Memory B cell (primary cell): ENCODE measurements at regions not wholly inside any gene's neighbourhood (a gene's known extent, or its start where the extent isn't known, plus 50 kb on each side); places are given as distances from the start of the nearest gene placed in this dataset.

Experiments used
- ATAC-seq: fragments of 150-1000 bp; cut with Tn5 transposase; 2 replicates; pipeline ENCODE4 v1.10.0; 2021; ENCODE audit warnings: low read depth, mild to moderate bottlenecking, moderate library complexity
- DNase-seq, 2 donors: peaks; one replicate each; pipeline ENCODE4 v3.0.0; 2022; ENCODE audit warnings: low spot score in 2 of 2
- H3K27ac Mint-ChIP-seq: one replicate; pipeline ENCODE4 v1.8.0; 2022; ENCODE audit warnings: mild to moderate bottlenecking, moderate library complexity, mixed read lengths
- H3K27me3 Mint-ChIP-seq: one replicate; pipeline ENCODE4 v1.8.0; 2022; ENCODE audit warnings: mixed read lengths
- H3K36me3 Mint-ChIP-seq: one replicate; pipeline ENCODE4 v1.8.0; 2022; ENCODE audit warnings: mild to moderate bottlenecking, mixed read lengths
- H3K4me1 Mint-ChIP-seq: one replicate; pipeline ENCODE4 v1.8.0; 2022; ENCODE audit warnings: mixed read lengths
- H3K4me3 Mint-ChIP-seq: one replicate; pipeline ENCODE4 v1.8.0; 2022; ENCODE audit warnings: mild to moderate bottlenecking, moderate library complexity, mixed read lengths
- H3K9me3 Mint-ChIP-seq: one replicate; pipeline ENCODE4 v1.8.0; 2022; ENCODE audit warnings: mixed read lengths

DNA sequence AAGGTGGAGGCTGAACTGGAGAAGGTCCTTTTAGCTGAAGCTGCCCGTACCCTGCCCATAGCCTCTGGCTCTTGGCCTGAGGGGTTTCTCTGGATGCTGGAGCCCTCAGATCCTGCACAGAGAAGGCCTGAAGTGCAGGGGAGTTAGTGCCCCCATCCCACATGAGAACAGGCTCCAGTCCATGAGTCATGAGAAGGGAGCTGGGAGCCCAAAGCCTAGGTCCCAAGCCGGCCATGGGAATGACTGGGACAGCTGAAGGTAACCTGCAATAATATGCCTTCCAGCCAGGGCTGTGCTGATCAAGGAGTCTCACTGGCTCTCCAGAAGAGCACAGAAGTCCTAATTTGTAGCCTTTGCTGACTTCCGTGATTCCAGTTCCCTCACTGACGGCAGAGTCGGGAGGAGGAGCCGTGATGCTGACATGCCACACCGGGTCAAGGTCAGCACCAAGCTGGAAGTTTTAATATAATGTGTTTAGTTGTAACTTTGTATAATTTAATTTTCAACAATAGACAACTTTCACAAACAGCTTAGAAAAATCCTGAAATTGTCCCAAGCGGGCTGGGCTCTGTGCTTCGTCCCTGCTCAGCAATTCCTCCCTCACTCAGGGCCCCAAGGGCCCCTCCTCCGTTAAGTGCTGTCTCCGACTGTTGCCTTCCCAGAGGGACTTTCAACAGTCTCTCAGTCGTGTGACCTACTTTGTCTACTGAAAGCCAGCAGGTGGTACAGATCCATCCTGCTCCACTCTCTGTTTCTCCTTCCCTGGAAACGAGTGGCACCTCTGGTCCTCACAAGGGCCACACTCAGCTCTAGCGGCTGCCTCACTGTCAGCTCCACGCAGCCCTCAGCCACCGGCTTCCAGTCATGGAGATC is 387.8 kb downstream of the GADD45G start:
- Mint-ChIP-seq H3K36me3 (no peaks in the 10 kb centered on the region), H3K9me3 (no peaks in the 10 kb centered on the region), H3K27ac (no peak overlapping the region), H3K4me1 (no peaks in the 10 kb centered on the region), H3K4me3 (no peak overlapping the region), H3K27me3 (no peaks in the 10 kb centered on the region)
- no peak for ATAC-seq
- DNase-seq: no peak

DNA sequence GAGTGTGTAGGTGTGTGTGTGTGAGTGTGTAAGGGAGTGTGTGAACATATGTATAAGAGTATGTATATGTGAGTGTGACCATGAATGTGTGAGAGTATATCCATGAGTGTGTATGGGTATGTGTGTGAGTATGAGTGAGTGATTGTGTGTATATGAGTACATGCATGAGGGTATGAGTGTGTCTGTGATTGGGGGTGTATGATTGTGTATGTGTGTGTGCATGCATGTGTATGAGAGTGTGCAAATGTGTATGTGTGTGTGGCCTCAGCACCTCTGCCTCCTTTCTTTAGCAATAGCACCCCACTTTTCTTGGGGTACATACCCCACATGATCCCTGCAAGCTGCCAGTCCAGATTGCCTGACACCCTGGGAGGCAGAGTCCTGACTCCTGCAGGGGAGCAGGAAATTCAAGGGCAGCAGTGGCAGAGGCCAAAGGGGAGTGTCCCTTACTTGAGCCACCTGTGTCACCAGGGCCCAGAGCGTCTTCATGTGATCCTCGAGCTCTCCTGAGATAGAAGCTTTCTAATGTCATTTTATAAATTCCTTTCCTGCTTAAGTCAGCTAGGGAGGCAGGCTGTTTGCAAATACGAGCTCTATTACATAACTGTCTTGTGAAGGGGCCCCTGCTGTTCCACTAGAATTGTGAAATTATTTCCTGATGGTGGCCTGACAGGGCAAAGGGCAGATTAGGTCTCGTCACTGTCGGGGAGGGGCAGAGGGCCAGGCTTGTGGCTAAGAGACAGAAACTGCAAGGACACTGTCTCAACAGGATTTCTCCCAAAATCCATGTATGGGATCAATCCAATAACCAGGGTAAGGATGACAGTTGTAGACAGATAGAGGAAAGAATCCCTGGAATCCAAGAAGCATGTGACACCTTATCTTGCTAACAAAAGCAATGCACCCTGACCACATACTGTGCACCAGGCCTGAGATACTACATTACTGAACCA is 389.1 kb downstream of the GADD45G start:
- no peak overlapping the region for H3K4me3 Mint-ChIP-seq
- H3K4me1 Mint-ChIP-seq: peaks cover 3% of the 10 kb centered on the region
- no peaks in the 10 kb centered on the region for H3K9me3 Mint-ChIP-seq
- H3K27ac Mint-ChIP-seq: no peak overlapping the region
- H3K27me3 Mint-ChIP-seq: no peaks in the 10 kb centered on the region
- no peaks in the 10 kb centered on the region for H3K36me3 Mint-ChIP-seq
- no peak for DNase-seq
- ATAC-seq: no peak

DNA sequence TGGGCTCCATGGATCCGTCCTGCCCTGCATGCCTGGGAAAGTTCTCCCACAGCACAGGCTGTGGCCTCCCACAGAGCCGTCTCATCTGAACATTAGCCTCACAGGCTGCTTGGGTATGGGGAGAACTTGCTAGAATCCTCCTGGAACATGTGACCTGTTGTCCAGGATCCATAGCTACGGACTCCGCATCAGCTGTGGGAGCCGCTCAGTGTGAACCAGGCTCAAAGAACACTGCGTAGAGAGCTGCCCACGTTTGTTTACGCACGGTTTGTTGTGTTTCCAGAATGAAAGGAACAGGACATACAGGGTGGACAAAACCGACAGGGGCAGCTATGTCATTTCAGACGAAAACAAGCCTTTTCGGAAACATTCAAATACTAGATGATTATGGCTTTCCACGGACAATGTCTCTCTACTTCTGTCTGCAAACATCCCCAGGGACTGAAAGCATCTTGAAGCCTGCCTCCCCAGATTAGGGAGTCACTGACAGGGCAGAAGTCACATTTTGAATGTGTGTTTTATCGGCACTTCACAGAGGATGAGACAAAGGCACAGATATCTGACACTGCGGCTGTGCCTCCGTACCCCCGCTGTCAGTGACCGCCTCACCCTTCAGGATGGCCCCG is 390.3 kb downstream of the GADD45G start:
- H3K36me3 Mint-ChIP-seq: no peaks in the 10 kb centered on the region
- H3K4me1 Mint-ChIP-seq: peaks cover 8% of the 10 kb centered on the region
- H3K27me3 Mint-ChIP-seq: no peaks in the 10 kb centered on the region
- no peaks in the 10 kb centered on the region for H3K9me3 Mint-ChIP-seq
- H3K4me3 Mint-ChIP-seq: no peak overlapping the region
- no peak for DNase-seq
- no peak overlapping the region for H3K27ac Mint-ChIP-seq
- no peak for ATAC-seq

- no peak for ATAC-seq
- no peaks in the 10 kb centered on the region for H3K9me3 Mint-ChIP-seq
- peaks cover 13% of the 10 kb centered on the region for H3K4me1 Mint-ChIP-seq
- no peak for DNase-seq
- no peaks in the 10 kb centered on the region for H3K36me3 Mint-ChIP-seq
- no peak overlapping the region for H3K4me3 Mint-ChIP-seq
- H3K27me3 Mint-ChIP-seq: no peaks in the 10 kb centered on the region
- H3K27ac Mint-ChIP-seq: no peak overlapping the region
Measured at GRCh38 chr9:89996116-89996515, 391.3 kb downstream of the GADD45G start.

DNA sequence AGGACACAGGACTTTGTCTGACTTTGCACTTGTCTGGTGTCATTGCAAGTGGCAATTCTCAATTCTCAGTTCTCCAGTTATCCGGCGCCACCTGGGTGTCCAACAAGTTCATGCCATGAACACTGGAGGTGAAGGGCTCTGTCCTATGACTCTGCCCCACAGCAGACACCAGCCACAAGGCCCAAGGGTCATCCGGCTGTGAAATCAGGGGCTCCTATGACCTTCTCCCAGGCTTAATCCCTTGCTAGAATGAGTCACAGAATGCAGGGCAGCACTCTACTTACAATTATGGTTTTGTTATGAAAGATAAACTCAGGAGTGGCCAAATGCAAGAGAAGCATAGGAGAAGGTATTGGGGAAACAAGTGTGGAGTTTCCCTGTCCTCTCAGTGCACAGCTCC is 392.0 kb downstream of the GADD45G start:
- Mint-ChIP-seq H3K4me1 (peaks cover 13% of the 10 kb centered on the region), H3K27me3 (no peaks in the 10 kb centered on the region), H3K36me3 (no peaks in the 10 kb centered on the region), H3K9me3 (no peaks in the 10 kb centered on the region), H3K27ac (no peak overlapping the region), H3K4me3 (no peak overlapping the region)
- no peak for DNase-seq
- ATAC-seq: no peak

- H3K4me1 Mint-ChIP-seq: peaks cover 13% of the 10 kb centered on the region
- DNase-seq (no peak), ATAC-seq (no peak)
- H3K4me3 Mint-ChIP-seq: peak overlapping the region; percentile 37
- H3K27ac Mint-ChIP-seq: peak overlapping the region; percentile 8
- H3K27me3 Mint-ChIP-seq: no peaks in the 10 kb centered on the region
- no peaks in the 10 kb centered on the region for H3K9me3 Mint-ChIP-seq
- no peaks in the 10 kb centered on the region for H3K36me3 Mint-ChIP-seq
Measured at GRCh38 chr9:89998633-89999032, 393.8 kb downstream of the GADD45G start.

GRCh38 chr9:89999176-89999533 is 394.3 kb downstream of the GADD45G start:
- no peak for ATAC-seq
- Mint-ChIP-seq H3K4me1 (peaks cover 13% of the 10 kb centered on the region), H3K27ac (peak overlapping the region; percentile 8), H3K9me3 (no peaks in the 10 kb centered on the region), H3K27me3 (no peaks in the 10 kb centered on the region), H3K36me3 (no peaks in the 10 kb centered on the region), H3K4me3 (peak overlapping the region; percentile 80)
- no peak for DNase-seq

DNA sequence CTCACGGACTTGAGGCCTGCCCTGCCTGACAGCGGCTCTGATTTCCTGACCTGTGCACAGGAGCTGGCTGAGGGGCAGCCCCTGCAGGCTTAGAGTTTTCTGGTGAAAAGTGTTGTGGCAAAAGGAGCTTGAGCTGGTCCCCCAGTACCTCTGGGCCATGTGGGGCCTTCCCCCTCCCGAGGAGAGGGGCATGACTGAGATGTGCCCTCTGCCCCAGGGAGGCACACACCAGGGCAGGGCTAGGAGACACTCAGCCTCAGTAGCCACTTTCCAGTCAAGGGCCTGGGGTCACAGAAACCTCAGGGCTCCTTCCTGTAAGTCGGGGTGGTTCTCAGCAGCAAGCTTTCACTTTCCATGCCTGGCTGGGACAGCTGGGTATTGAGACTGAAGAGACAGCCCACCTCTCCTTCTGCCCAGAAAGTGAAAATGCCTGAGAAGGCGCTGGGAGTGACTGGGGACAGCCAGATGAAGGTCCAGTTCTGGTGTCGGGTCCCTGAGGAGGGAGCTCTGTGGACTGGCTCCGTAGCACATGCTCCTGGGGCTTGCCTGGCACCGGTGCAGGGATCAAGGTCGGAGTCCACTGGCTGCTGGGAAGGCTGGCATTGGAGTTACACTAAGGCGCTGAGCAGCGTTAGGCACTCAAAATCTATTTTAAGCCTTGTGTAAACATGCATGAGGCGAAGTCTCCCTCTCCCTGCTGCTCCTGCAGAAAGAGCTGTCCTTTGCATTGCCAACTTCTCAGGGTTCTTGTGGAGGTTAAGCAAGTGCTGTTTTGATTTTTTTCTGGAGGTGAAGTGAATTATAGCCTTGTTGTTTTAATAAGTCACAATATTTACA is 394.9 kb downstream of the GADD45G start:
- H3K27ac Mint-ChIP-seq: peak overlapping the region; percentile 8
- no peaks in the 10 kb centered on the region for H3K9me3 Mint-ChIP-seq
- ATAC-seq (peak; percentile 98), DNase-seq (peak; percentile 40 to 45)
- no peaks in the 10 kb centered on the region for H3K36me3 Mint-ChIP-seq
- H3K4me1 Mint-ChIP-seq: peaks cover 13% of the 10 kb centered on the region
- peak overlapping the region; percentile 80 for H3K4me3 Mint-ChIP-seq
- H3K27me3 Mint-ChIP-seq: no peaks in the 10 kb centered on the region

- no peak for DNase-seq
- no peaks in the 10 kb centered on the region for H3K9me3 Mint-ChIP-seq
- no peak for ATAC-seq
- H3K27me3 Mint-ChIP-seq: no peaks in the 10 kb centered on the region
- peaks cover 13% of the 10 kb centered on the region for H3K4me1 Mint-ChIP-seq
- peak overlapping the region; percentile 80 for H3K4me3 Mint-ChIP-seq
- H3K27ac Mint-ChIP-seq: no peak overlapping the region
- H3K36me3 Mint-ChIP-seq: no peaks in the 10 kb centered on the region
Measured at GRCh38 chr9:90000925-90001324, 396.1 kb downstream of the GADD45G start.

DNA sequence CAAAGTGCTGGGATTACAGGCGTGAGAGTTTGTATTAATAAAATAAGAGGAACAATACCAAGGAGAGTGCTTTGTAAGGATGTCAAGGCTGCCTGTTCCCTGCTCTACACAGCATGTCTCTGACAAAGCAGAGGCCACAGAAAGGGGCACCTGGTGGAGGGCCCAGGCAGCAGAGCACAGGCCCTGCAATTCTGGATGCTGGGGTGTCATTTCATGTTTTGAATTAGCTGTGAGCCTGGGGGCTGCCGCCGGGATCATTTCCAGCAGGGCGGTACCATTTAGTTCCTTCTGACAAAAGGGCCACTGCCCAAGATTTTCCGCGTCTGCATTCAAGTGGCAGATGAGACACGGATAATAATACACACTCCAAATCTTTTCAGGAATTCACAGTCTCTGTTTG is 396.9 kb downstream of the GADD45G start:
- Mint-ChIP-seq H3K9me3 (no peaks in the 10 kb centered on the region), H3K27ac (no peak overlapping the region), H3K4me3 (no peak overlapping the region), H3K4me1 (peaks cover 13% of the 10 kb centered on the region), H3K27me3 (no peaks in the 10 kb centered on the region), H3K36me3 (no peaks in the 10 kb centered on the region)
- ATAC-seq: no peak
- no peak for DNase-seq

DNA sequence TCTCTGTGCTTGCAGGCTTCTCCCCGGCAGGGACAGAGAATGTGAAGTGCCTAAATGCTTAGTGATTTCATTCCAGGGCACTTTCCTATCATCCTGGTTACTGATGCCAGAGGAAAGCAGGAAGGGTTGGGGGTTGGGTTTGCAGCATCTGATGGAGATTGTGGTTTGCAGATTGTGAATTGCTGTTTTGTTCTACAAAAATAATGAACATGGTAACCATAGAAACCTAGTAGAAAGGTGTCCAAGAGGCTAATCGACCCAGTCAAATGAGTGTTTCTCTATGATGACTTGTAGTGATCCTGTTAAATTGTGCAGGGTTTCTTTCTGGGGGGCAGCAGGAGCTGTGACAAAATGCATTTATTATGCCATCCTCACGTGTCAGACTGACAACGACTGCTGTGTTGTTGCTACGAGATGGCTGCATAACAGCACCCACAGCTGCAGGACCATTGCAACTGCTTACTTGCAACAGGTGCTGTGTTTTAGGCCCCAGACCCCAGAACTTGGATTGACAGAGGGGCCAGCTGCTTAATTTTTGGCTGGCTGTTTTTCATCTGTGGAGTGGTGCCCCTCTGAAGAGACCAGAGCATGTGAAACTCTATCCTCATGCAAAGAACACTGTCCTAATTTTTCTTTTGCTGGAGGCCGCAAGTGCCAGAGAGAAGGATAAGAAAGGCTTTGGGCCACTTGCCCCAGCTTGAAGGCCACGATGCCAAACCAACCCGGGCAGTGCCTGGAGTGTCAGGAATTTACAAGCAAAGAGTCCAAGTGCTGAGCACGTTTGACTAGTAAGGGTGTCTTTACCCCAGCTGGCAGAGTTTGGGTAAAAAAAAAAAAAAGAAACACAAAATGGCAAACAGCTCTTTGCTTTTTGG is 397.8 kb downstream of the GADD45G start:
- H3K9me3 Mint-ChIP-seq: no peaks in the 10 kb centered on the region
- H3K27me3 Mint-ChIP-seq: no peaks in the 10 kb centered on the region
- peaks cover 21% of the 10 kb centered on the region for H3K4me1 Mint-ChIP-seq
- no peaks in the 10 kb centered on the region for H3K36me3 Mint-ChIP-seq
- no peak for DNase-seq
- no peak overlapping the region for H3K4me3 Mint-ChIP-seq
- no peak for ATAC-seq
- H3K27ac Mint-ChIP-seq: no peak overlapping the region

GRCh38 chr9:90005388-90005787 is 400.6 kb downstream of the GADD45G start:
- H3K9me3 Mint-ChIP-seq: no peaks in the 10 kb centered on the region
- H3K4me3 Mint-ChIP-seq: no peak overlapping the region
- H3K4me1 Mint-ChIP-seq: peaks cover 28% of the 10 kb centered on the region
- no peak for ATAC-seq
- no peak overlapping the region for H3K27ac Mint-ChIP-seq
- no peaks in the 10 kb centered on the region for H3K27me3 Mint-ChIP-seq
- H3K36me3 Mint-ChIP-seq: no peaks in the 10 kb centered on the region
- DNase-seq: no peak
